B cell (primary cell): ENCODE measurements at regions not wholly inside any gene's neighbourhood (a gene's known extent, or its start where the extent isn't known, plus 50 kb on each side); places are given as distances from the start of the nearest gene placed in this dataset.

Experiments used
- CTCF ChIP-seq: fragments of 200-600 bp; IDR thresholded peaks from one replicate; pipeline ENCODE4 v1.8.0; 2022; ENCODE audit warnings: antibody characterized with exemption, mild to moderate bottlenecking
- EZH2 ChIP-seq: IDR thresholded peaks from 2 replicates; pipeline ENCODE4 v1.6.1; 2012; ENCODE audit warnings: borderline replicate concordance, low read depth, mild to moderate bottlenecking, moderate library complexity, low read length; ENCODE audit not compliant: insufficient read depth, poor library complexity, severe bottlenecking

GRCh38 chr18:38497266-38497665 lies 931.7 kb upstream of the CELF4 start:
- TF ChIP-seq CTCF (no peak), EZH2 (no peak)
